H9 (cell line): ENCODE measurements at regions not wholly inside any gene's neighbourhood (a gene's known extent, or its start where the extent isn't known, plus 50 kb on each side); places are given as distances from the start of the nearest gene placed in this dataset.

ENCODE experiments used
- DNase-seq: peaks from one replicate; pipeline ENCODE4 v3.0.0-alpha.2; 2017
- H2AFZ ChIP-seq: one replicate; pipeline ENCODE4 v1.6.1; 2013; ENCODE audit warnings: mild to moderate bottlenecking, low read length, control low read depth, moderate library complexity
- H2AK5ac ChIP-seq: 2 replicates; pipeline ENCODE4 v1.6.1; 2013; ENCODE audit warnings: low read length, control low read depth, mixed read lengths; ENCODE audit not compliant: insufficient read length
- H2BK120ac ChIP-seq: one replicate; pipeline ENCODE4 v1.6.1; 2013; ENCODE audit warnings: low read depth, mild to moderate bottlenecking, low read length, control low read depth, inconsistent platforms; ENCODE audit not compliant: poor library complexity, severe bottlenecking
- H2BK12ac ChIP-seq: 2 replicates; pipeline ENCODE4 v1.6.1; 2013; ENCODE audit warnings: low read length, control low read depth, mixed read lengths, low read depth; ENCODE audit not compliant: insufficient read length
- H2BK15ac ChIP-seq: 2 replicates; pipeline ENCODE4 v1.6.1; 2013; ENCODE audit warnings: low read depth, low read length, control low read depth
- H2BK20ac ChIP-seq: one replicate; pipeline ENCODE4 v1.6.1; 2013; ENCODE audit warnings: low read depth, mild to moderate bottlenecking, low read length, control low read depth, inconsistent platforms; ENCODE audit not compliant: poor library complexity, severe bottlenecking
- H2BK5ac ChIP-seq: 2 replicates; pipeline ENCODE4 v1.6.1; 2013; ENCODE audit warnings: low read length, control low read depth, mixed read lengths; ENCODE audit not compliant: insufficient read length
- H3K14ac ChIP-seq: 2 replicates; pipeline ENCODE4 v1.6.1; 2013; ENCODE audit warnings: low read length, control low read depth; ENCODE audit not compliant: insufficient read depth
- H3K18ac ChIP-seq: 2 replicates; pipeline ENCODE4 v1.6.1; 2013; ENCODE audit warnings: low read depth, mild to moderate bottlenecking, mixed read lengths, low read length, control low read depth; ENCODE audit not compliant: insufficient read length
- H3K23ac ChIP-seq: 2 replicates; pipeline ENCODE4 v1.6.1; 2013; ENCODE audit warnings: low read length, control low read depth, mixed read lengths, low read depth; ENCODE audit not compliant: insufficient read length
- H3K23me2 ChIP-seq: 2 replicates; pipeline ENCODE4 v1.6.1; 2013; ENCODE audit warnings: low read depth, mild to moderate bottlenecking, mixed read lengths, low read length, control low read depth; ENCODE audit not compliant: insufficient read length, poor library complexity, severe bottlenecking
- H3K27ac ChIP-seq: 2 replicates; pipeline ENCODE4 v1.5.1; 2013; ENCODE audit warnings: low read length, control low read depth, mixed read lengths, low read depth; ENCODE audit not compliant: insufficient read length
- H3K27me3 ChIP-seq: 2 replicates; pipeline ENCODE4 v1.6.1; 2013; ENCODE audit warnings: low read length, control low read depth, inconsistent platforms; ENCODE audit not compliant: insufficient read depth
- H3K4ac ChIP-seq: 2 replicates; pipeline ENCODE4 v1.6.1; 2013; ENCODE audit warnings: low read depth, mild to moderate bottlenecking, control low read depth, inconsistent platforms, low read length, moderate library complexity
- H3K4me1 ChIP-seq: 2 replicates; pipeline ENCODE4 v1.6.1; 2013; ENCODE audit warnings: low read length, control low read depth, inconsistent platforms; ENCODE audit not compliant: insufficient read depth
- H3K4me2 ChIP-seq: 2 replicates; pipeline ENCODE4 v1.6.1; 2013; ENCODE audit warnings: low read length, control low read depth, mixed read lengths; ENCODE audit not compliant: insufficient read length, insufficient read depth
- H3K56ac ChIP-seq: 2 replicates; pipeline ENCODE4 v1.6.1; 2013; ENCODE audit warnings: low read depth, mild to moderate bottlenecking, mixed read lengths, low read length, control low read depth; ENCODE audit not compliant: insufficient read length
- H3K79me1 ChIP-seq: 2 replicates; pipeline ENCODE4 v1.6.1; 2013; ENCODE audit warnings: low read depth, mild to moderate bottlenecking, moderate library complexity, low read length, control low read depth, inconsistent platforms; ENCODE audit not compliant: insufficient read depth, poor library complexity, severe bottlenecking
- H3K79me2 ChIP-seq: 2 replicates; pipeline ENCODE4 v1.6.1; 2013; ENCODE audit warnings: low read length, control low read depth, inconsistent platforms; ENCODE audit not compliant: insufficient read depth
- H3K9ac ChIP-seq: 2 replicates; pipeline ENCODE4 v1.6.1; 2013; ENCODE audit warnings: low read length, control low read depth, mixed read lengths; ENCODE audit not compliant: insufficient read length; ENCODE audit errors: extremely low read depth
- H3K9me3 ChIP-seq: one replicate; pipeline ENCODE4 v1.6.1; 2013; ENCODE audit warnings: low read depth, low read length, inconsistent platforms; ENCODE audit not compliant: control insufficient read depth
- H3T11ph ChIP-seq: one replicate; pipeline ENCODE4 v1.6.1; 2013; ENCODE audit warnings: mild to moderate bottlenecking, low read length, control low read depth, inconsistent platforms
- H4K20me1 ChIP-seq: one replicate; pipeline ENCODE4 v1.6.1; 2013; ENCODE audit not compliant: control insufficient read depth, insufficient read length, insufficient read depth
- H4K5ac ChIP-seq: 2 replicates; pipeline ENCODE4 v1.6.1; 2013; ENCODE audit warnings: low read depth, mild to moderate bottlenecking, mixed read lengths, low read length, control low read depth; ENCODE audit not compliant: insufficient read length
- H4K8ac ChIP-seq: replicated peaks from 2 replicates; pipeline ENCODE4 v1.6.1; 2013; ENCODE audit warnings: low read length, control low read depth, mixed read lengths, low read depth; ENCODE audit not compliant: insufficient read length
- H4K91ac ChIP-seq: 2 replicates; pipeline ENCODE4 v1.6.1; 2013; ENCODE audit warnings: low read depth, mild to moderate bottlenecking, moderate library complexity, mixed read lengths, low read length, control low read depth; ENCODE audit not compliant: insufficient read length
- H3K27ac Mint-ChIP-seq, 3 experiments: 2 replicates in 2 of 3; 3 replicates in 1 of 3; pipeline ENCODE4 v1.8.0; 2020 to 2021; ENCODE audit warnings: mixed read lengths in 3 of 3, mild to moderate bottlenecking in 1 of 3, moderate library complexity in 1 of 3
- H3K27me3 Mint-ChIP-seq: 2 replicates; pipeline ENCODE4 v1.8.0; 2021; ENCODE audit warnings: low read depth, mild to moderate bottlenecking, moderate library complexity, mixed read lengths
- H3K36me3 Mint-ChIP-seq, 3 experiments: 2 replicates in 2 of 3; 3 replicates in 1 of 3; pipeline ENCODE4 v1.8.0; 2020 to 2021; ENCODE audit warnings: low read depth in 3 of 3, mixed read lengths in 3 of 3; ENCODE audit not compliant: insufficient read depth in 1 of 3
- H3K4me1 Mint-ChIP-seq, 2 experiments: 2 replicates each; pipeline ENCODE4 v1.8.0; 2020; ENCODE audit warnings: mixed read lengths in 2 of 2
- H3K4me3 Mint-ChIP-seq, 2 experiments: 2 replicates in 1 of 2; 3 replicates in 1 of 2; pipeline ENCODE4 v1.8.0; 2020 to 2021; ENCODE audit warnings: mild to moderate bottlenecking in 2 of 2, mixed read lengths in 2 of 2, moderate library complexity in 1 of 2
- H3K9me3 Mint-ChIP-seq, 2 experiments: 2 replicates in 1 of 2; 3 replicates in 1 of 2; pipeline ENCODE4 v1.8.0; 2020; ENCODE audit warnings: mild to moderate bottlenecking in 2 of 2, mixed read lengths in 2 of 2, moderate library complexity in 1 of 2
- WGBS: extraction: QIAGEN DNeasy Blood & Tissue Kit; methylation state at CpG from one replicate; pipeline ENCODE4 v1.1.7; 2013; ENCODE audit warnings: missing lambda C conversion rate, low lambda C conversion rate, mixed read lengths; ENCODE audit not compliant: insufficient read length; ENCODE audit errors: extremely low coverage; 5-methylcytosine and 5-hydroxymethylcytosine counted together
- TF ChIP-seq, protein P1 (sequence below): fragments of 200-600 bp; sonication (generic); conservative IDR thresholded peaks from 3 replicates; pipeline ENCODE4 v1.8.0; 2021; ENCODE audit warnings: antibody characterized with exemption, mild to moderate bottlenecking

DNA sequence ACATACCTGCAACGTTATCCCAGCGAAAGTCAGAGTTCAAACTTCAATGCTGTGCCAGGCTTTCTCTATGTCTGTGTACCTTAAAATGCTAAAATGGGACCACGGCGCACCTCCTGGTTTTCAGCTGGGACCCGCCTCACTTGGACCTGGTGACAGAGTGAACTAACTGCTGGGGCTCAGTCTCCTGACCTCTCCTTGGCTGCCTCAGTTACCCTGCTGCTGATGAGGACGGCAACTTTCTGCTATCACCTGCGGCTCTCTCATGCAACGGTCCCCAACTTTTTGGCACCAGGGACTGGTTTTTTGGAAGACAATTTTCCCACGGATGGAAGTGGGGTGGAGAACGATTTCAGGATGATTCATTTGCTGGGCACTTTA is 402.8 kb downstream of the BRD1 start:
- Histone ChIP-seq H3K56ac (no peak overlapping the region), H3K27ac (no peak overlapping the region), H2AK5ac (no peak overlapping the region), H3K4me2 (no peak overlapping the region), H4K8ac (no peak overlapping the region), H4K91ac (no peak overlapping the region), H3T11ph (no peak overlapping the region), H3K4me1 (no peaks in the 10 kb centered on the region; the same call in 1 of the 2 replicates), H3K9me3 (no peaks in the 10 kb centered on the region), H2BK12ac (no peak overlapping the region), H3K14ac (no peak overlapping the region), H3K9ac (no peak overlapping the region), H3K27me3 (no peaks in the 10 kb centered on the region), H3K23me2 (peaks cover 3% of the 10 kb centered on the region), H3K79me1 (no peaks in the 10 kb centered on the region), H4K5ac (no peak overlapping the region), H3K18ac (no peak overlapping the region), H2BK5ac (no peak overlapping the region), H3K79me2 (no peaks in the 10 kb centered on the region), H2BK20ac (no peak overlapping the region), H2AFZ (no peak overlapping the region), H2BK15ac (no peak overlapping the region), H3K23ac (no peak overlapping the region), H3K4ac (no peak overlapping the region), H2BK120ac (no peak overlapping the region), H4K20me1 (no peaks in the 10 kb centered on the region)
- TF ChIP-seq, protein P1, sequence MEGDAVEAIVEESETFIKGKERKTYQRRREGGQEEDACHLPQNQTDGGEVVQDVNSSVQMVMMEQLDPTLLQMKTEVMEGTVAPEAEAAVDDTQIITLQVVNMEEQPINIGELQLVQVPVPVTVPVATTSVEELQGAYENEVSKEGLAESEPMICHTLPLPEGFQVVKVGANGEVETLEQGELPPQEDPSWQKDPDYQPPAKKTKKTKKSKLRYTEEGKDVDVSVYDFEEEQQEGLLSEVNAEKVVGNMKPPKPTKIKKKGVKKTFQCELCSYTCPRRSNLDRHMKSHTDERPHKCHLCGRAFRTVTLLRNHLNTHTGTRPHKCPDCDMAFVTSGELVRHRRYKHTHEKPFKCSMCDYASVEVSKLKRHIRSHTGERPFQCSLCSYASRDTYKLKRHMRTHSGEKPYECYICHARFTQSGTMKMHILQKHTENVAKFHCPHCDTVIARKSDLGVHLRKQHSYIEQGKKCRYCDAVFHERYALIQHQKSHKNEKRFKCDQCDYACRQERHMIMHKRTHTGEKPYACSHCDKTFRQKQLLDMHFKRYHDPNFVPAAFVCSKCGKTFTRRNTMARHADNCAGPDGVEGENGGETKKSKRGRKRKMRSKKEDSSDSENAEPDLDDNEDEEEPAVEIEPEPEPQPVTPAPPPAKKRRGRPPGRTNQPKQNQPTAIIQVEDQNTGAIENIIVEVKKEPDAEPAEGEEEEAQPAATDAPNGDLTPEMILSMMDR: no peak
- peaks cover 2% of the 10 kb centered on the region in 2 experiments; a peak in 1 of 4 replicates for H3K4me1 Mint-ChIP-seq
- no peaks in the 10 kb centered on the region; a peak in 1 of 7 replicates for H3K36me3 Mint-ChIP-seq
- H3K4me3 Mint-ChIP-seq: no peak overlapping the region
- H3K27me3 Mint-ChIP-seq: peaks cover 21% of the 10 kb centered on the region
- no peak for DNase-seq
- no CpG with 5 or more reads among the region's 10 CpGs for WGBS
- no peak overlapping the region for H3K27ac Mint-ChIP-seq
- H3K9me3 Mint-ChIP-seq: no peaks in the 10 kb centered on the region
